OCI-LY3 (cell line): ENCODE measurements at regions not wholly inside any gene's neighbourhood (a gene's known extent, or its start where the extent isn't known, plus 50 kb on each side); places are given as distances from the start of the nearest gene placed in this dataset.

Experiments
- H2AFZ ChIP-seq: fragments of 200-600, 300-600 bp; shearing (Covaris generic); 2 replicates; pipeline ENCODE4 v1.6.0; 2014; ENCODE audit warnings: antibody characterized with exemption, low read depth, low read length
- H3K27ac ChIP-seq: fragments of 200-600, 300-600 bp; sonication (generic); 2 replicates; pipeline ENCODE4 v1.5.1; 2014; ENCODE audit warnings: mild to moderate bottlenecking, low read length, moderate library complexity, mixed read lengths
- H3K27me3 ChIP-seq: fragments of 200-600, 300-600 bp; sonication (generic); 2 replicates; pipeline ENCODE4 v1.6.1; 2014; ENCODE audit warnings: low read depth, low read length, mixed read lengths
- H3K36me3 ChIP-seq: fragments of 200-600, 300-600 bp; sonication (generic); replicated peaks from 2 replicates; pipeline ENCODE3; 2014; ENCODE audit warnings: low read depth, low read length, mixed read lengths
- H3K4me1 ChIP-seq: fragments of 300-600, 200-600 bp; sonication (generic); 2 replicates; pipeline ENCODE4 v1.6.1; 2014; ENCODE audit warnings: low read length, mixed read lengths
- H3K4me2 ChIP-seq: fragments of 200-600, 300-600 bp; sonication (generic); 2 replicates; pipeline ENCODE4 v1.6.1; 2014; ENCODE audit warnings: low read length, mixed read lengths
- H3K4me3 ChIP-seq: fragments of 300-600, 200-600 bp; sonication (generic); 2 replicates; pipeline ENCODE4 v1.5.1; 2014; ENCODE audit warnings: antibody characterized with exemption, mild to moderate bottlenecking, low read length, moderate library complexity
- H3K79me2 ChIP-seq: fragments of 300-600, 200-600 bp; shearing (Covaris generic); 2 replicates; pipeline ENCODE4 v1.6.1; 2014; ENCODE audit warnings: mild to moderate bottlenecking, low read length, mixed read lengths
- H3K9ac ChIP-seq: fragments of 300-600, 200-600 bp; shearing (Covaris generic); 2 replicates; pipeline ENCODE4 v1.6.0; 2014; ENCODE audit warnings: mild to moderate bottlenecking, low read length, moderate library complexity
- H3K9me3 ChIP-seq: fragments of 200-600, 300-600 bp; shearing (Covaris generic); 2 replicates; pipeline ENCODE4 v1.6.1; 2014; ENCODE audit warnings: low read length, mixed read lengths; ENCODE audit not compliant: insufficient read depth
- H4K20me1 ChIP-seq: fragments of 200-600, 300-600 bp; sonication (generic); 2 replicates; pipeline ENCODE4 v1.6.1; 2016; ENCODE audit warnings: low read length, mixed read lengths; ENCODE audit not compliant: insufficient read depth
- EZH2phosphoT487 ChIP-seq: fragments of 200-600 bp; shearing (Covaris generic); IDR thresholded peaks from 2 replicates; pipeline ENCODE4 v1.6.1; 2018; ENCODE audit warnings: antibody characterized with exemption, mixed run types, low read depth
- TF ChIP-seq, protein P1 (sequence below): fragments of 200-600, 300-600 bp; sonication (generic); IDR thresholded peaks from 2 replicates; pipeline ENCODE4 v1.5.1; 2014; ENCODE audit warnings: antibody characterized with exemption, low read length, low read depth

DNA sequence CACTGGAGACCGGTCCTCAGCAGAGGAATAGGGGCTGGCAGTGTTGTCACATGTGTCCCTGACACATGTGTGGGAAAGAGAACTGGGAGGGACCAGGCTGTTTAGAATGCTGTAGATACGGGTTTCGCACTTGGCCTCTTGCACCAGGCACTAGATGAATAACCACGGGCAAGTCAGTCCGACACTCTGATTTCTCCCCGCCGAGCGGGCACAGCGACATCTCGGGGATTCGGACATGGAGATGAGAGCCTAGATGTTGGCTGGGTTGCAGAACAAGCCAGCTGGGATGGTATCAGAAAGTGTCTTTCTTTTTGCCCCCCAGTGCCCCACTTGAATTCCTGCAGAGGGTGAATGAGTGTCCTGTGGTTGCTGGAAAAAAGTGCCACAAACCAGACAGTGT is 80.6 kb upstream of the SLC22A11 start:
- no peak for TF ChIP-seq EZH2phosphoT487
- TF ChIP-seq, protein P1, sequence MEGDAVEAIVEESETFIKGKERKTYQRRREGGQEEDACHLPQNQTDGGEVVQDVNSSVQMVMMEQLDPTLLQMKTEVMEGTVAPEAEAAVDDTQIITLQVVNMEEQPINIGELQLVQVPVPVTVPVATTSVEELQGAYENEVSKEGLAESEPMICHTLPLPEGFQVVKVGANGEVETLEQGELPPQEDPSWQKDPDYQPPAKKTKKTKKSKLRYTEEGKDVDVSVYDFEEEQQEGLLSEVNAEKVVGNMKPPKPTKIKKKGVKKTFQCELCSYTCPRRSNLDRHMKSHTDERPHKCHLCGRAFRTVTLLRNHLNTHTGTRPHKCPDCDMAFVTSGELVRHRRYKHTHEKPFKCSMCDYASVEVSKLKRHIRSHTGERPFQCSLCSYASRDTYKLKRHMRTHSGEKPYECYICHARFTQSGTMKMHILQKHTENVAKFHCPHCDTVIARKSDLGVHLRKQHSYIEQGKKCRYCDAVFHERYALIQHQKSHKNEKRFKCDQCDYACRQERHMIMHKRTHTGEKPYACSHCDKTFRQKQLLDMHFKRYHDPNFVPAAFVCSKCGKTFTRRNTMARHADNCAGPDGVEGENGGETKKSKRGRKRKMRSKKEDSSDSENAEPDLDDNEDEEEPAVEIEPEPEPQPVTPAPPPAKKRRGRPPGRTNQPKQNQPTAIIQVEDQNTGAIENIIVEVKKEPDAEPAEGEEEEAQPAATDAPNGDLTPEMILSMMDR: no peak
- H4K20me1 ChIP-seq: no peaks in the 10 kb centered on the region
- H3K4me3 ChIP-seq: no peak overlapping the region
- H3K27ac ChIP-seq: no peak overlapping the region
- no peaks in the 10 kb centered on the region for H3K36me3 ChIP-seq
- H3K4me2 ChIP-seq: no peak overlapping the region
- no peak overlapping the region for H3K9ac ChIP-seq
- H3K27me3 ChIP-seq: peaks cover 65% of the 10 kb centered on the region
- H3K79me2 ChIP-seq: no peaks in the 10 kb centered on the region
- no peak overlapping the region for H2AFZ ChIP-seq
- H3K4me1 ChIP-seq: no peaks in the 10 kb centered on the region
- H3K9me3 ChIP-seq: no peaks in the 10 kb centered on the region

DNA sequence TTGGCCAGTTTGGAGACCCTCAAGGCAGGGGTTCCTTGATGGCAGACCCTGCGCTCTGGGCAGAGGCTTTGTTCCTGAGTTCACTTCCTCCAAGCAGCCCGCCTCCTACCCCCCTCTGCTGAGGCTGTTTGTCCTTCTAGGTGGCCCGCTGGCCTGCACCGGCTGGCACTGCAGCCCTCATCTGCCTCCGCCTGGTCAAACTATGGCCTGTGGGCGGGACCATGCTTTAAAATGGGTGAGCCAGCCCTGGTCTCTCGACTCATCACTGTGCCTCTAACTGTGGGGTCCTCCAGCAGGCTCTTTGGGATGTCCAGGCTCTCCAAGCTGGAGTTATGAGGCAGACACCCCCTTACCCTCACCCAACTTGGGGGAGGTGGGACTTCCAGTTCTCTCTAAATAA is 78.9 kb upstream of the SLC22A11 start:
- TF ChIP-seq, protein P1: no peak
- TF ChIP-seq EZH2phosphoT487: no peak
- no peaks in the 10 kb centered on the region for H3K36me3 ChIP-seq
- no peak overlapping the region for H3K4me3 ChIP-seq
- no peak overlapping the region for H3K9ac ChIP-seq
- H3K27ac ChIP-seq: no peak overlapping the region
- no peaks in the 10 kb centered on the region for H3K9me3 ChIP-seq
- no peaks in the 10 kb centered on the region for H3K4me1 ChIP-seq
- no peaks in the 10 kb centered on the region for H3K79me2 ChIP-seq
- H4K20me1 ChIP-seq: no peaks in the 10 kb centered on the region
- no peak overlapping the region for H3K4me2 ChIP-seq
- H2AFZ ChIP-seq: no peak overlapping the region
- peaks cover 51% of the 10 kb centered on the region for H3K27me3 ChIP-seq

DNA sequence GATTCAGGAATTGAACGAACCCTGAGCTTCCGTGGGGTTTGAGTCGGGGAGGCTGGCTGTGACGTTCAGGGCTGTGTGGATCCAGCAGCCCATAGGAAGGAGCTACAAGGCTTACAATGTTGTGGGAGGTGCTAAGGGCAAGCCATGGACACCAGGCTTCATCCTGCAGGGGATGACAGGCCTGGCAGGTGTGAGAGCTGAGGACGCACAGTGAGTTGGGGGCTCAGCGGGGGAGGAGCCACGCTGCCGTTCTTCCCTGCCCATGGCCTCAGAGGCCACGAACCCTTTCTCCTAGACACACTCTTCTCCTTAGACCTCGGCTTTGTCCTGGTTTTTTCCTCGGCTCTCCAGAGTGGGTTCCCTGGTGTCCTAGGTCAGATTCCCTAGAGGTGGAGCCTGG is 78.1 kb upstream of the SLC22A11 start:
- H3K9ac ChIP-seq: no peak overlapping the region
- H4K20me1 ChIP-seq: no peaks in the 10 kb centered on the region
- H3K36me3 ChIP-seq: no peaks in the 10 kb centered on the region
- H3K27me3 ChIP-seq: peaks cover 54% of the 10 kb centered on the region
- no peaks in the 10 kb centered on the region for H3K79me2 ChIP-seq
- H3K4me2 ChIP-seq: no peak overlapping the region
- H3K4me1 ChIP-seq: no peaks in the 10 kb centered on the region
- no peak overlapping the region for H3K27ac ChIP-seq
- no peak overlapping the region for H3K4me3 ChIP-seq
- H2AFZ ChIP-seq: no peak overlapping the region
- TF ChIP-seq, protein P1: no peak
- no peak for TF ChIP-seq EZH2phosphoT487
- H3K9me3 ChIP-seq: no peaks in the 10 kb centered on the region

DNA sequence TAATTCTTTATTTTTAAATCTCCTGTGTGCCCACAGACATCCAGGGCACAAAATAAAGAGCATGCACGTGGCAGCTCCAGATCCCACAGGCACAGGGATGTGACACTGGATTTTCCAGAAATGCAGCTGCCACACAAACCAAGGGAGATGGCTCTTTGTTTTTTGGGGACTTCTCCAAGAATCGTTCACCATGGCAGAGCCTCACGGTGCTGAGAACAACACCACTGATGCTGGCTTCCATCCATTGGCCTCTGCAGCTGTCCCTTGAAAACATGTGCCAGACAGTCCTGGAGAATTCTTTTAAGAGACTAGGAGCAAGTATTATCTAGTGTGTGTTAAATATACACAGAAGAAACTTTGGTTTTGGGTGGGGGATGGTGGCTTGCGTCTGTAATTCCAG is 73.2 kb upstream of the SLC22A11 start:
- no peak overlapping the region for H3K9ac ChIP-seq
- no peaks in the 10 kb centered on the region for H4K20me1 ChIP-seq
- H3K4me2 ChIP-seq: no peak overlapping the region
- no peaks in the 10 kb centered on the region for H3K79me2 ChIP-seq
- H3K27ac ChIP-seq: no peak overlapping the region
- H3K36me3 ChIP-seq: no peaks in the 10 kb centered on the region
- H3K4me3 ChIP-seq: no peak overlapping the region
- H3K27me3 ChIP-seq: peaks cover 43% of the 10 kb centered on the region
- H3K9me3 ChIP-seq: no peaks in the 10 kb centered on the region
- H2AFZ ChIP-seq: no peak overlapping the region
- TF ChIP-seq, protein P1: no peak
- no peak for TF ChIP-seq EZH2phosphoT487
- H3K4me1 ChIP-seq: no peaks in the 10 kb centered on the region
